Globus pallidus (tissue), 1 donor: ENCODE measurements at regions not wholly inside any gene's neighbourhood (a gene's known extent, or its start where the extent isn't known, plus 50 kb on each side); places are given as distances from the start of the nearest gene placed in this dataset.

Experiments
- DNase-seq: peaks from one replicate; pipeline ENCODE4 v3.0.0-alpha.2; 2015; ENCODE audit warnings: low spot score

DNA sequence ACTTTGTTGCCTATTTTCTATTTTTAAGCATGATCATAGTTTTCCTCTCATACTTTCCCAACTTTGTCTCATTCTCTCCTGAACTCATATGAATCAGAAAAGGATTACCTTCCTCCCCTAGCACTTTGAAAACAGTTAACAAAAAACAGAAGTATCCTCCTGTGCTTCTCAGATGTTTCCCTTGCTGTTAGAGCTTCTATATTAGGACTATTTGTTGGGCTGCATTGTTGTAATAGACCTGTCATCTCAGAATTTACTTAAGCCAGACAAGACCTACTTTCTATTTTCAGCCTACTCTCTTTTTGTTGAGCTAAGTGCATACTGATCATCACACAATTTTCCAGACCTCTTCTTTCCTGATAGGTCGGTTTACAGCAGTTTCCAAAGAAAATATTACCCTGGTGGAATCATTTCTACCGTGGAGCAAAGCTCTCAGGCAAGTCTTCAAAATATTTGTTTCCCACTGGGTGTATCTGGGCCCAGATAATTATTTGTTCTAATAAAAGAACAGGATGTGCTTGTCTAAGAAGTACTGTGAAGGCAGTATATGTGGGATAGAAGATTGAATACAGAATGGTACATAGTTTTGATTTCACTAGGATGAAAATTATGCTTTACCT lies 411.9 kb upstream of the KLF6 start:
- no peak for DNase-seq

DNA sequence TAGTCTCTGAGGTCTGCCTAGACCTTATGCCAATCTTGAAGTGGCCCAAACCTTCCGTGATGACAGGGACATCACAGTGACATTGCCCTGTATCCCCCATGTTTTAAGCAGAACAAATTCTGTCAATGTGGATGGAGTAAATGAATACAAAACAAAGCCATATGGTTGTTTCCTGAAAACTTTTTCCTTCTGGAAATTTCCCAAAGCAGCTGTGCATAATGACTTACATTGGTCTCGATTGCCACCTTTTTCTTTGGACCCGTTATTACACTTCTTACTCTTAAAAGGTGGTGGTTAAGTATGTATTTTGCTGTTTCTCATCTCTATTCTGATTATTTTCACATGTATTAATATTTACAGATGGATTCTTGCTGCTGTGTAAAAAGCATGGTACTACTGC lies 411.2 kb upstream of the KLF6 start:
- DNase-seq, result no peak

DNA sequence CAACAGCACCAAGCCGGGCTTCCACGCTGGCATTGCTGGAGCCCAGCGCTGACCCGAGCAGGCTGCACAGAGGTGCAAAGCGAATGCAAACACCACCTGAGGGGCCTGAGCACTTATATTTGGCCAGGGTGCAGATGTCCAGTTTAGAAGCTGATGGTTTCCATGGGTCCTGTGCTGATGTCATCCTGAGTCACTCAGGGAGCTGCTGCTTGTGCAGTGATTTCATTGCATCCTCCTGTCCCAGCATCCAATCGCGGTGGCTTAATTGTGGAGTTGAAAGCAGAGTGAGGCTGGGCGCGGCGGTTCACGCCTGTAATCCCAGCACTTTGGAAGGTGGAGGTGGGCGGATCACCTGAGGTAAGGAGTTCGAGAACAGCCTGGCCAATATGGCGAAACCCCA lies 410.2 kb upstream of the KLF6 start:
- DNase-seq, result no peak

DNA sequence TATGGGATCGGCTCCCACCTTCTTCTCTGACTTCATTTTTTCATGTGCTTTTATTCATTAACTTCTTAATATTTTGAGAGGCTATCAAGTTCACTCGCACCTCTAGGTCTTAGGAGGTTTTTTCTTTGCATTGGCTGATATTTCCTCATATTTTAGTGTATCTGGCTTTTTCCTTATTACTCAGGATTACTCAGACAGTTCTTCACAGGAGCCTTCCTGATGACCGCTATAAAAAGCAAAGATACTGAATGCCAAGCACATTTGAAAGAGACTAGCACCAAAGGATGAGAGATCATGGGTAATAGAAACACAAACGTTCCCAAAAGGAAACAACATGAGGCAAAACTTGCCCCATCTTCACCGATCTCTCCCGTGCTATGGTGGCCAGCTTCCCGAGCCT lies 409.2 kb upstream of the KLF6 start:
- DNase-seq, result no peak

DNA sequence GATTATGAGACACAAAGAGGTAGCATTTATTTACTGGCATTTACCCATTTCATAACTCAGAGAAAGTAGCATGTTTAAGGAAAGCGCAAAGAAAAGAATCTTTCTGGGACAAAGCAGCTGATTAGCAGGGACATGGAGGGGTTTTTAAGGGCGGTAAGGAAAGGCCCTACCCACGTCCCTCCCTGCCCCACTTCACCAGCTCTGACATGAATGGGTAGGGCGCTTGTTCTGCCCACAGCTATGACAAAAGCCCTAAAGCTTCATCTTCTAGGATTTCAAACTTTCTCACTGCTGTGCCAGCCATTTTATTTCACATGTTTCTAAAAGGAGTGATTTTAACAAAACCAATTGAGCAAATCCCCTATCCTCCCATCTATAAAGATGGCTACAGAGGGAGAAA lies 406.9 kb upstream of the KLF6 start:
- DNase-seq, result no peak

DNA sequence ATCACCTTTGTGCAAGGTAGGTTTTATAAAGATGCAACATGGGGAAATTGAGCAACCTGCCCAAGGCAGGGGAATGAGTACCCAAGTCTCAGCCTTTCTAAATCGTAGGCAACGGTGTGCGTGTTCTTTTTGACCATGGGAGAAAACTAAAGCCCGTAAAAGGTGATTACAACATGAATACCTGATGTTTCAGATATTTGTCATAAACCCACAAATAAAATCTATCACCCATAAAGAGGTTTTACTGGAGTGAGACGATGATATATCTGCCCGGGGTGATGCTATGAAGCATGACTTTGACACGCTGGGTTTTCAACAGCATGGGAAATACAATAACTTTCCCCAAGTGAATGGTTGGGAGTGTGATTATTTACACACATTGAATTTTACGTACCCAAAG lies 406.3 kb upstream of the KLF6 start:
- no peak for DNase-seq

DNA sequence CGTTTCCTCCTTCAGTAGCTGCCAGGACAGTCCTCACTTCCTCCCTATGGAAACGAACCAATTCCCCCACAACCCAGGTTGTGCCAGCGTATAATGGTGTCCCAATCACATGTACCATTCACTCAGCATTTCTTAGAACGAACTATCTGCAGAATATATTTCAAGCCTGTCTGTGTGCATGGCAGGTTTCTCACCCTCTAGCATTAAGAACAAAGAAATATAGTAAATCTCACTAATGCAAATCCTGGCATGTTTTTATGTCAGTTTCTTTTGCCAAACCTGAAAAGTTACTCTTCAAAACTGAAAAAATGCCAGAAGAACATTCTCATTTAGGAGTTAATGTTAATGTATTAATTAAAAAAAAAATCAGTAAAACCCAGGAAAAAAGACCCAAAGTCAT lies 405.9 kb upstream of the KLF6 start:
- DNase-seq, result no peak

DNA sequence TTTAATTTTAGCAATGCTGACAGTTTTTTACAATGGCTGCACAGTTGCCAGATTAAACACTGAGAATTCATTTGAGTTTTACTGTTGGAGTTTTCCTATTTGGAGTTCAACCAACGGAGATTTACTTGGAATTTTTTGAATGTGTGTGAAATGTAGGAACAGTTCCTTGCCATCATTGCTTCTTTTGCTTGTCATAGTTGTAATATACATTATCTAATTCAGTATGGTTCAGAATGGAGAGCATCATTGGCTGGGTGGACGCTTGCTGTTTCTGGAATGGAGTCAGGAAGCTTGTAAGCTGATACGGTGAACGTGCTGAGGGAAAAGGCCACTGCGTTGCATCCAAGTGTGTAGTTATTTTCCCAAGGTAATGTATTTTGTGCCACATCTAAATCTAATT lies 404.3 kb upstream of the KLF6 start:
- no peak for DNase-seq

DNA sequence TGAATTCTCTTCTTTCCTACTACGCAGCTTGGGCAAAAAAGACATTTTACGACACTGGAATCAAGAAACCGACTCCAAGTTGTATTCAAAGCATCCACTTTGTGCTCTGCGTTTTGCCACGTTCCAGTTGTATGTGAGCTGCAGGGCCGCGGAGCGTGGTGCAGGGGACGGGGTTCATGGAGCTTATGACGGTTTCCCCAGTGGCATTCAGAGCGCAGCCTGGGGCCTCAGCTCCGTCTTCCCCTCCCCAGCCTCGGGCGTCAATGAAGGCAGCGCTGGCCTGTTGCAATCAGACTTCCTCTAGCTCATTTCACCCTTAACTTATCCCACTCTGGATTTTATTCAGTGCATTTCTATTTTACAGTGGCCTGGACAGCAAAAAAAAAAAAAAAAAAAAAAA lies 403.4 kb upstream of the KLF6 start:
- no peak for DNase-seq

DNA sequence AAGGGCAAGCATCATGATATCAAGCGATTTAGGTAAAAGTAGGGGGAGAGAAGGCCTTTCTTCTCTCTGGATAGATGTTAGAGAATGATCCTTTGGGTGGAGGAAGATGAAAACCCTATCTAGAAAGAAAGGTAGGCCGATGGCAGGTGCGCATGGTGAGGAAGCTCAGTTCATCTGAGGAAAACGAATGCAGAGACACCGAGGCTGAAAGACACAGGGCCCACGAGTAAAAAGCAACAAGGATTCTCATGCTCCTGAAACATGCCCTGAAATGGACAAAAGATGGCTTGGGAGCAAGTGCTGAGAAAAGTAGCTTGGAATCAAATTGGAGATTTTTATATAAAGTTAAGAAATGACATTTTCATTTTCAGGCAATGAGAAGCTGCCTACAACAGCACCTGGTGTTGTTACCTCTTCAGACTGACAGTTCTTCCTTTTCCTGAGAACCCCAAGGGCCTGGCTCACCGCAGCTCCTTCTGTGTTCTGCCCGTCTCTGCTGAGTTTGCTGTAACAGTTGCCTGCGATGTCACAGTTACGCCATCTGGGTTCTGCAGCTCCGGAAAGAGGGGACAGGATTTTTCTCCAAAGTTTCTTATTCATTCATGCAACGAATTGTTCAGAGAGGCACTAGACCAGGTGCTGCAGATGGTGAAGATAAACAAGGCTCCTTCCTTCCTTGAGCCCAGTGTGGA lies 402.0 kb upstream of the KLF6 start:
- DNase-seq, result no peak

DNA sequence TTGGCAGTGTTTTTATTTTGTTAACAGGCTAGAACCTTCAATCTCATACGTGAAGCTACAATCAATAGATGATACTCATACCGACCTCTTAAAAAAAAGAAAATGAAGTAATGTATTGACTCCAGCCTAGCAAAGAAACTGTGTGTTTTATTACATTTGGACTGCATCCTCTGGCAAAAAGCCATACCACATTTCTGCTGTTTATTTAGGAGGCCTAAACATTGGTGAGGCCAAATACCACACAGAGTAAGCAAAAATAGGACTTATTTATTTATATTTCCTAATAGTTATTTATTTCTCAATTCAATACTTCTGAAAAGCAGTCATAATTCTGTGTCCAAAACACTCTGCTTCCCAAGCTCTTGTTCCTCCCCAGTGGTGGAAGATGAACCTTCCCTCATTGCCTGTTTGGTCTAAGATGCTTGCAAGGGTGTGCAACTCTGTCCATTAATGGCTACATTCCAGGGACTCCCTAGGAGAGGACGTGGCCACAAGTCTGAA lies 398.8 kb upstream of the KLF6 start:
- DNase-seq, result no peak

DNA sequence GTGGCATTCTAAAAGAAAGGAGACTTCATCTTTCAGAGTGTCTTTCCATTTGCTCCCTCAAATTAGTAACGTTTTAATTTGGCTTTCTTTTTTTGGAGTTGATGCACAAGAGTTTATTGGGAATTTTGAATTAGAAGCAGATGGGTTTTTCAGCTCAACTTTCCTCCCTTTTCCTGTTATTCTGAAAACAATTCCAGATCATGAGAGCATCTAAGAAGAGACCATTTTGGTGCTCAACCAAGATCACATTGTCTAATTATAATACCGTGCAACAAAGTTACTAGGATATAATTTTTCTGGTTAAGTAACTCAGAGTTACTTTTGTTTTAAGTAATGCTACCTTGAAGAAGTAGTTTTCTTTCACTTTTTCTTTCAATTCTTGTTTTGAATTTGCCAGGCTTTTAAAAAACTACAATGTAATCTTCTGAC lies 396.6 kb upstream of the KLF6 start:
- no peak for DNase-seq

DNA sequence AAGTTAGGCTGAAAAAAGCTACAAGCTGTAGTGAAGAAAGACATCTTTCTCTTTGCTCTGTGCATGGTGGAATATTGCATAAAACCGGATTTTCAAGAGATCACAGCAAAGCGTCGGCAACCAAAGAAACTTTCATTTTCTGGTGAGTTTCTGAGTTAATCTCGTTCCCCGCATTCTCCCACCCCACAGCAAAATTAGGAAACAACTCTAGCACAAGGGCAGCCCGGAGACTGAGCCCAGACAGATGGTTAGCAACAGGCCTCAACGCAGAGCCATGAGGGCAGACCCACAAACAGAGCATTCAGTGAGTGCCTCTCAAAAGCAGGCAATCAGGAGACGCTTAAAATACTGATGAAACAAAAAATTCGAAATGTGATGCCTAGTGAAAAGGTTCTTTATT lies 396.1 kb upstream of the KLF6 start:
- DNase-seq, result no peak

DNA sequence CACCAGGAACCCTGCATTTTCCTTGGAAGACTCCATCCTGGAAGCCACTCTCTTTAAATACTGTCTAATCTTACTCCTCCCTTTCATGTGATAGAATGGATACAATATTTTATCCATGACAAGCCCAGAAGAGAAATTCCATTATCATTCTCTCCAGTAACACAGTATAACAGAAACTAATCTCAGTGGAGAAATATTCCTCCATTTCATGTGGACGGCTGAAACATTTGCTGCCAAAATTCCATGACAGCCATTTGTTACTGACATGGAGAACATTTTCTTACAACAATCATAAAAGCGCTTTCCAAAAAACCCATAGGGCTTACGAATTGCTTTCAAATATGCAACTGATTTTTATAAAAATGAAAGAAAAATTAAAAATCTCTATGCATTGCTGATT lies 392.8 kb upstream of the KLF6 start:
- DNase-seq, result no peak

DNA sequence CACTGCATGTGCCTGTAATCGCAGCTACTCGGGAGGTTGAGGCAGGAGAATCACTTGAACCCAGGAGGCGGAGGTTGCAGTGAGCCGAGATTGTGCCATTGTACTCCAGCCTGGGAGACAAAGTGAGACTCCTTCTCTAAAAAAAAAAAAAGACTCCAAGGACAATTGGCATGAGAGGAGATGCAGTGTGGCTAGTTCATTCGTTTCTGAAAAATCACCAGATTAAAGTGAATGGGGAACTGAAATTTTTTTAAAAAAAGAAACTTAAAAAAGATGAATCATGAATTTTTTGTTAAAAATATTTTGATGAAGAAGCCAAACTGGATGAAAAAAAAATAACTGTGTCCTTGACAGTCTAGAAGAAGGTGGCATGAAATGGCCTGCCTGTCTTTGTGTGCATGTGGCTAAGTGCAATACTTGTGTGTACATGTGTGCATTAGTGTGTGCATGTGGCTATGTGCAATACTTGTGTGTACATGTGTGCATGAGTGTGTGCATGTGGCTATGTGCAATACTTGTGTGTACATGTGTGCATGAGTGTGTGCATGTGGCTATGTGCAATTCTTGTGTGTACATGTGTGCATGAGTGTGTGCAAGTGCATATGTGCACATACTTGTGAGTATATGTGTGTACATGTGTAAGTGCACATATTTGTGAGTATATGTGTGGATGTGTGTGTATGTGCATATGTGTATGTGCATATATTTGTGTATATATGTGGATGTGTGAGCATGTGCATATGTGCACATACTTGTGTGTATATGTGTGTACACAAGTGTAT lies 391.7 kb upstream of the KLF6 start:
- no peak for DNase-seq

DNA sequence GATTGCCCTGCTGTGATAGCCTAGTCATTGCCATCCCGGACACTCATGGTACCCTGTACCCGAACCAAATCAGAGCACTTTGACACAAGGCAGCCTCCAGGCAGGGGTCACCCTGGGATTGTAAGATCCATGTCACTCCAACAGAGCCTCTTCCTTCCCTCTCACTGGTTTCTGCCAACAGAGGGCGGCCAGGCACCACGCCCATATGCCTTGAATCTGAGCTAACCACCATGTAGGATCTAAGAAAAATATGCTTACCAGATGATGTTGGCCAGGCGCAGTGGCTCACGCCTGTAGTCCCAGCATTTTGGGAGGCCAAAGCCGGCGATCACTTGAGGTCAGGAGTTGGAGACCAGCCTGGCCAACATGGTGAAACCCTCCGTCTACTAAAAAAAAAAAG lies 389.2 kb upstream of the KLF6 start:
- no peak for DNase-seq

DNA sequence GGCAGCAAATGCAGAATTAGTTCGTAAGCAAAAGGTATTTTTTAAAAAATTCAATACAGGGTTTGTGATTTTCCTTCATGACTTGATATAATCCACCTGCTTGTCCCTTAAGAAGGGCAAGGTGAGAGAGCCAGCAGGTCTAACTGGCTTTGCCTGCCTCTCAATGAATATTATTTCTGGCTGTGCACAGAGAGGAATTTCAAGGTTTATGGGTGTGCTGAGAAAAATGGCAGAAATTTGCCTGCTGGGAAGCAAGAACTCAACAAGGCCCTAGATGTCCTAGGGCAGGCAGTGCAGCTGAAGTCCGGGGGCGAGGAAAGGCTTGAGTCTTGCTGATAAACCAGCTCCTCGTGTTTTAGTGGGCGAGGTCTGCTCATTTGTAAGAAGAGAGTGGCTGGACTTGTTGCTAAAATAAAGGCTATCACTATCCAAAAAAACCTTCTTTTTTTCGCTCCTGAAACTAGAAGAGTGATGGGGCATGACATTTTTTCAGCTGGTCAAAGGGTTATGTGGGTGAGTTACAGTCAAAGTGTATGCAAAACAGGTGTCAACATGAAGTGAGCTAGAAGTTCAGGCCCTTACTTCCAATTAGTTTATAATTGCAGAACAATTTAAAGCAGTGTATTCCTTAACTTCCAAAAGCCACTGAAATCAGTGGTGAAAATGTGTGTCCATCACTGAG lies 385.8 kb upstream of the KLF6 start:
- DNase-seq, result no peak

DNA sequence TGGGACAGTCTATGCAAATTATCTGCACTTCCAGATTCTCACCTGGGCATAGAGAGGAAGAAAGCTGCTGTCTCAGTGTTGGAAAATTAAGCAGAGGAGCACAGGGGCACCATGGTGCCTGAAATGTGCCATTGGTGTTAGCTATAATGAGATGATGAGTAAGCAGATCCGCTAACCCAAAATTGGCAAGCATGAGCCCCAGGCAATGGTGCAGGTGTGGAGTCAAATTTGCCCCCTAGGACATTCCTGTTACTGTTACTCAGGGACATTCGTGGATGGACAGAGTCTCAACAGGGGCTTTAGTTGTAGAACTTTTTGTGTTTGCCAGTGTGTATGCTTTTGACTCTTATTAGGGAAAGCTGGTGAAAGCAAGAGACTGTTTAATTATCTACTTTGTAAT lies 385.2 kb upstream of the KLF6 start:
- no peak for DNase-seq

DNA sequence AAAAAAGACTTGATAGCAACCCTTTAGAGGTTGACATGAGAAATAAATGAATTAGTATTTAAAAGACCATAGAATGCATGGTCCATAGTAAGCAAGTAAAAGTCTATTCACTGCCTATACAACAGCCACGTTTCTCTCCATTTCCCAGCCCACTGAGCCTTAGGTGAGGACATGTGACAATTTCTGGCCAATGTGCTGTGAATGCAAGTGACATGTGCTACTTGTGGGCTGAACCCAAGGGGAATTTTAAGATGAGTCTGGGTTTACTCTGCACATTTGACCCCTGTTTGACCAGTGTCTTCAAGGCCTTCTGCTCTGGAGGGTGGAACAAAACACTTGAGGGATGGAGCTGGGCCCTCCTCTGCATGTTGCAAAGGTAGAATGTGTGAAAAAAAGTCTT lies 384.4 kb upstream of the KLF6 start:
- DNase-seq, result no peak

DNA sequence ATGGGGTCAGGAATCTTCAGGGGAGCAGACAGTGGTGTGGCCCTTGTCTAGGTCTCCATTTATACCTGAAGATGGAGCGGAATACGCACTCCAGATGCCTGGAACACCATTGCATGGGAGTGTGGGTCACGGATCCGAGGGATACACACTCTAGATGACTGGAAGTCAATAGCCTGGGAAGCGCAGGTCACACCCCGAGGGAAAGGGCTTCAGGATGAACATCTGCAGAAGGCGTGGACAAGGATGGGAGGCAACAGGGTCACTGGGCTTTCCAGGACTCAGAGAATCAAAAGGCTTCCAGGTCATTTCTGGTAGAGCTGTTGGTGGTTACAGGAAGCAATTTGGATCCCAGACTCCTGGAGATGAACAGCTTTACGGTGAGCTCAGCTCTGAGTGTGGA lies 382.2 kb upstream of the KLF6 start:
- no peak for DNase-seq

DNA sequence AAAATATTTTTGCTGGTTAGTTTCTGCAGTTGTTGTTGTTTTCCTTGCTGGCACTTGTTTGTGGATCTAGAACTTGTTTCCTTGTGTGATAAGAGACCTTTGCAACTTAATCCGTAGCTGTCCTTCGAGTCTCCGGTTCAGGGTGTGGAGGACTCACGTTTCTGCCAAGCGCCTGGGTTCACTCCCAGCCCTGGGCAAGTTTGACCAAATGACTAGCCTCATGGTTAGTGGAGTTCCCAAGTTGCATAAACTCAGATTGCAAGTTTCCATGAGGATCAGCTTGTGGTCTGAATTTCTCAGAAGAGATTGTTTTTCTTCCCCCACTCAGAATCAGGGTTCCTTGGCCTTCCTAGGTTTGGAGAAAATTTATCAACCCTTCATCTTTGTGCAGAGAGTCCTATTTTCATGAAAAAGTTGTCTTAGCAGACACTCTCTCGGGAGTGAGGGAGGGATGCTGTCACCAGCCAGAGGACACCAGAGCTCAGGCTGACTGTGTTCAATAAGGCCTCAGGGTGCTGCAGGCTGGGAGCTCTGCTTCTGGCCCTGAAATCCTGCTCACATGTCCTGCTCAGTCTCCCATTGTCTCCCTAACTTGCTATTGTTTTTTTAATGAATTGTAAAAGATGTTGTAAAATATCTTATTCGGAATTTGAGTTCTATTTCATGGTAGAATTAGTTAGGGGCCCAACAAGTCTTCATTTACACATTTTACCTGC lies 377.7 kb upstream of the KLF6 start:
- no peak for DNase-seq

DNA sequence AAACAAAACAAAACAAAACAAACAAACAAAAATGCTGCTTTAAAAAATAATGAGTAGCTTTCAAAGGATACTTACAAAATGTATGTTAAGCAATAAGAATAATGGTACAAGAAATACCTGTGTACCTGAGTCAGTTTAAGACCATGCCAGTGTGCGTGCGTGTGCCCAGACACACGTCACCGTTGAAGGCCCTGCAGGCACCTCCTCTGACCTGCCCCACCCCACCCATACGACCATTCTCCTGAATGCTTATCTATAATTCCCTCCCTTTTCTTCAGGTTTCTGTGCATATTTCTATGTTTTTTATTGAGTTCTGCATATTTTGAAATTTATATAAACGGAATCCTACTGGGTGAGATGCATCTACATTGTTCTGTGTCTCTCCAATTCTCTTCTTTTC lies 374.2 kb upstream of the KLF6 start:
- DNase-seq, result no peak
